BE2C (cell line): ENCODE measurements at regions not wholly inside any gene's neighbourhood (a gene's known extent, or its start where the extent isn't known, plus 50 kb on each side); places are given as distances from the start of the nearest gene placed in this dataset.

Experiments used
- DNase-seq: peaks from one replicate; pipeline ENCODE4 v3.0.0-alpha.2; 2020
- H3K27me3 ChIP-seq: fragments of 250-450 bp; sonication (Bioruptor Pico); 2 replicates; pipeline ENCODE4 v1.5.1; 2020; ENCODE audit warnings: mild to moderate bottlenecking
- H3K36me3 ChIP-seq: fragments of 250-450 bp; sonication (Bioruptor Pico); 2 replicates; pipeline ENCODE4 v1.5.1; 2020; ENCODE audit warnings: mild to moderate bottlenecking
- H3K4me1 ChIP-seq: fragments of 250-450 bp; sonication (Bioruptor Pico); 2 replicates; pipeline ENCODE4 v1.5.1; 2020
- H3K4me3 ChIP-seq: 2 replicates; pipeline ENCODE4 v1.5.1; 2011; ENCODE audit warnings: low read depth, low read length
- H3K9me3 ChIP-seq: fragments of 250-450 bp; sonication (Bioruptor Pico); 2 replicates; pipeline ENCODE4 v1.5.1; 2020
- CTCF ChIP-seq: IDR thresholded peaks from 2 replicates; pipeline ENCODE4 v1.5.1; 2012; ENCODE audit warnings: mild to moderate bottlenecking, low read depth, low read length

- Histone ChIP-seq H3K27me3 (no peaks in the 10 kb centered on the region), H3K4me3 (no peak overlapping the region), H3K36me3 (no peaks in the 10 kb centered on the region), H3K4me1 (no peaks in the 10 kb centered on the region), H3K9me3 (no peaks in the 10 kb centered on the region)
- no peak for DNase-seq
- no peak for TF ChIP-seq CTCF
Observed at GRCh38 chr10:84683980-84684740, 355.8 kb downstream of the CCSER2 start.

GRCh38 chr10:84685047-84685660, 356.8 kb downstream of the CCSER2 start:
- no peaks in the 10 kb centered on the region for H3K4me1 ChIP-seq
- no peak for DNase-seq
- H3K4me3 ChIP-seq, result no peak overlapping the region
- no peaks in the 10 kb centered on the region for H3K36me3 ChIP-seq
- H3K27me3 ChIP-seq, result no peaks in the 10 kb centered on the region
- H3K9me3 ChIP-seq, result no peaks in the 10 kb centered on the region
- no peak for TF ChIP-seq CTCF

- H3K4me3 ChIP-seq, result no peak overlapping the region
- TF ChIP-seq CTCF, result no peak
- DNase-seq, result no peak
- no peaks in the 10 kb centered on the region for H3K9me3 ChIP-seq
- H3K27me3 ChIP-seq, result no peaks in the 10 kb centered on the region
- H3K4me1 ChIP-seq, result no peaks in the 10 kb centered on the region
- no peaks in the 10 kb centered on the region for H3K36me3 ChIP-seq
Observed at GRCh38 chr10:84693006-84693405, 364.6 kb downstream of the CCSER2 start.

- Histone ChIP-seq H3K4me1 (no peaks in the 10 kb centered on the region), H3K27me3 (no peaks in the 10 kb centered on the region), H3K4me3 (no peak overlapping the region), H3K36me3 (no peaks in the 10 kb centered on the region), H3K9me3 (no peaks in the 10 kb centered on the region)
- DNase-seq, result no peak
- TF ChIP-seq CTCF, result no peak
Observed at GRCh38 chr10:84695902-84696301, 367.5 kb downstream of the CCSER2 start.

GRCh38 chr10:84696610-84697009, 368.2 kb downstream of the CCSER2 start:
- Histone ChIP-seq H3K27me3 (no peaks in the 10 kb centered on the region), H3K4me3 (no peak overlapping the region), H3K4me1 (no peaks in the 10 kb centered on the region), H3K36me3 (no peaks in the 10 kb centered on the region), H3K9me3 (no peaks in the 10 kb centered on the region)
- TF ChIP-seq CTCF, result no peak
- no peak for DNase-seq

GRCh38 chr10:84698989-84699388, 370.6 kb downstream of the CCSER2 start:
- Histone ChIP-seq H3K27me3 (no peaks in the 10 kb centered on the region), H3K4me3 (no peak overlapping the region), H3K9me3 (no peaks in the 10 kb centered on the region), H3K4me1 (no peaks in the 10 kb centered on the region), H3K36me3 (no peaks in the 10 kb centered on the region)
- no peak for DNase-seq
- no peak for TF ChIP-seq CTCF
